Neutrophil (primary cell): ENCODE measurements at regions not wholly inside any gene's neighbourhood (a gene's known extent, or its start where the extent isn't known, plus 50 kb on each side); places are given as distances from the start of the nearest gene placed in this dataset.

Experiments
- H3K27ac ChIP-seq: fragments of 200-600 bp; sonication (generic); 2 replicates; pipeline ENCODE4 v1.5.1; 2016; ENCODE audit warnings: mild to moderate bottlenecking, moderate library complexity
- H3K27me3 ChIP-seq: fragments of 200-600 bp; sonication (generic); 2 replicates; pipeline ENCODE4 v1.6.0; 2016; ENCODE audit warnings: mild to moderate bottlenecking
- H3K36me3 ChIP-seq: fragments of 200-600 bp; sonication (generic); 2 replicates; pipeline ENCODE4 v1.5.1; 2017
- H3K4me1 ChIP-seq, 2 experiments: fragments of 200-600 bp in 1 of 2; sonication (generic) in 1 of 2; 1 replicate in 1 of 2; 2 replicates in 1 of 2; pipeline versions ENCODE4 v1.5.1 to v1.6.1; 2013 to 2016; ENCODE audit warnings: low read depth in 1 of 2, low read length in 1 of 2, mild to moderate bottlenecking in 1 of 2, moderate library complexity in 1 of 2; ENCODE audit not compliant: control insufficient read depth in 1 of 2, insufficient read depth in 1 of 2
- H3K4me3 ChIP-seq, 2 experiments: fragments of 200-600 bp in 1 of 2; sonication (generic) in 1 of 2; 1 replicate in 1 of 2; 2 replicates in 1 of 2; pipeline ENCODE4 v1.5.1; 2013 to 2016; ENCODE audit warnings: low read depth in 1 of 2, low read length in 1 of 2, mild to moderate bottlenecking in 1 of 2, moderate library complexity in 1 of 2
- H3K9me3 ChIP-seq: fragments of 200-600 bp; sonication (generic); 2 replicates; pipeline ENCODE4 v1.5.1; 2016
- TF ChIP-seq, protein P1 (sequence below): fragments of 200-600 bp; sonication (generic); IDR thresholded peaks from 2 replicates; pipeline ENCODE4 v1.5.1; 2016; ENCODE audit warnings: antibody characterized with exemption

DNA sequence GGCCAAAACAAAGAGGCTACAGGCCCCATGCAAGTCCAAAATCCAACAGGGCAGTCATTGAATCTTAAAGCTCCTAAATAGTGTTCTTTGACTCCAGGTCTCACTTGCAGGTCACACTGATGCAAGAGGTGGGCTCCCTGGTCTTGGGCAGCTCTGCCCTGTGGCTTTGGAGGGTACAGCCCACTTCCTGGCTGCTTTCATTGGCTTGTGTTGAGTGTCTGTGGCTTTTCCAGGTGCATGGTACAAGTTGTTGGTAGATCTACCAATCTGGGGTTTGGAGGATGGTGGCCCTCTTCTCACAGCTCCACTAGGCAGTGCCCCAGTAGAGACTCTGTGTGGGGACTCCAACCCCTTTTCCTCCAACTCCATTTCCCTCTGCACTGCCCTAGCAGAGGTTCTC is 115.8 kb upstream of the ALKAL2 start:
- H3K27me3 ChIP-seq: no peaks in the 10 kb centered on the region
- TF ChIP-seq, protein P1, sequence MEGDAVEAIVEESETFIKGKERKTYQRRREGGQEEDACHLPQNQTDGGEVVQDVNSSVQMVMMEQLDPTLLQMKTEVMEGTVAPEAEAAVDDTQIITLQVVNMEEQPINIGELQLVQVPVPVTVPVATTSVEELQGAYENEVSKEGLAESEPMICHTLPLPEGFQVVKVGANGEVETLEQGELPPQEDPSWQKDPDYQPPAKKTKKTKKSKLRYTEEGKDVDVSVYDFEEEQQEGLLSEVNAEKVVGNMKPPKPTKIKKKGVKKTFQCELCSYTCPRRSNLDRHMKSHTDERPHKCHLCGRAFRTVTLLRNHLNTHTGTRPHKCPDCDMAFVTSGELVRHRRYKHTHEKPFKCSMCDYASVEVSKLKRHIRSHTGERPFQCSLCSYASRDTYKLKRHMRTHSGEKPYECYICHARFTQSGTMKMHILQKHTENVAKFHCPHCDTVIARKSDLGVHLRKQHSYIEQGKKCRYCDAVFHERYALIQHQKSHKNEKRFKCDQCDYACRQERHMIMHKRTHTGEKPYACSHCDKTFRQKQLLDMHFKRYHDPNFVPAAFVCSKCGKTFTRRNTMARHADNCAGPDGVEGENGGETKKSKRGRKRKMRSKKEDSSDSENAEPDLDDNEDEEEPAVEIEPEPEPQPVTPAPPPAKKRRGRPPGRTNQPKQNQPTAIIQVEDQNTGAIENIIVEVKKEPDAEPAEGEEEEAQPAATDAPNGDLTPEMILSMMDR: no peak
- H3K27ac ChIP-seq: no peak overlapping the region
- no peaks in the 10 kb centered on the region for H3K9me3 ChIP-seq
- H3K4me3 ChIP-seq: no peak overlapping the region
- H3K36me3 ChIP-seq: no peaks in the 10 kb centered on the region
- no peaks in the 10 kb centered on the region for H3K4me1 ChIP-seq

GRCh38 chr2:402721-403120 is 114.8 kb upstream of the ALKAL2 start:
- H3K4me3 ChIP-seq: no peak overlapping the region
- no peaks in the 10 kb centered on the region for H3K36me3 ChIP-seq
- no peak overlapping the region for H3K27ac ChIP-seq
- TF ChIP-seq, protein P1: no peak
- H3K9me3 ChIP-seq: no peaks in the 10 kb centered on the region
- no peaks in the 10 kb centered on the region for H3K27me3 ChIP-seq
- no peaks in the 10 kb centered on the region for H3K4me1 ChIP-seq

- TF ChIP-seq, protein P1: no peak
- no peak overlapping the region for H3K4me3 ChIP-seq
- no peaks in the 10 kb centered on the region for H3K4me1 ChIP-seq
Measured at GRCh38 chr2:402206-402605, 114.3 kb upstream of the ALKAL2 start.

DNA sequence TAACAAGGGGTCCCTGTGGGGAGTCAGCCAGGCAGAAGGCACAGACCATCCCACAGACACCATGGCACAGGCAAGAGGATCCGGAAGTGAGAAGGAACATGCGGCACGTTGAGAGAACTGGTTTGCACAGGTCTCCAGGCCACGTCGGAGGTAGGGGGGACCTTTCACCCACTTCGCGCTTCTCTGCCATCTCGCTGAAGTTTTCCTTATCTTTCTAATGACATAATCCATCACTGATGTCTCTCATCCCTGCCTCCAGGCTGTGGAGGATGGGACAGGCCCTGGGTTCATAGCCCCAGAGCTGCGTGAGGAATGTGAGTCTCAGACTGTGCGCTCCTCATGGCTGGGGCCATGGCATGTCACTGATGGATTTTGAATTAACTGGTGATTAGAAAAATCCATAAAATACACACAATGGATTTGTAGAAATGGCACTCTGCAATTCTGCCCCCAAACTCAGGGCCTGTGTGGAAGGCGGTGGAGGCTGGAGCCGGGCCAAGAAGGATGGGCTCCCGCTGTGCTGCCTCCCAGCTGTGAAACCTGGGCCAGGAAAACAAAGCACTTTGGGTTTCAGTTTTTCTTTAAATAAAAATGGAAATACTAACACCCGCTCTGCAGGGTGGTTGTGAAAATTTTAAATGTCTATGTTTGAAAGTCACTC is 113.3 kb upstream of the ALKAL2 start:
- H3K36me3 ChIP-seq: no peaks in the 10 kb centered on the region
- H3K27ac ChIP-seq: no peak overlapping the region
- TF ChIP-seq, protein P1: no peak
- H3K27me3 ChIP-seq: no peaks in the 10 kb centered on the region
- H3K4me3 ChIP-seq: no peak overlapping the region
- H3K9me3 ChIP-seq: no peaks in the 10 kb centered on the region
- no peaks in the 10 kb centered on the region for H3K4me1 ChIP-seq

More at GRCh38 chr2:402206-402605, 114.3 kb upstream of the ALKAL2 start:
- Histone ChIP-seq H3K27ac (no peak overlapping the region), H3K9me3 (no peaks in the 10 kb centered on the region), H3K27me3 (no peaks in the 10 kb centered on the region), H3K36me3 (no peaks in the 10 kb centered on the region)

DNA sequence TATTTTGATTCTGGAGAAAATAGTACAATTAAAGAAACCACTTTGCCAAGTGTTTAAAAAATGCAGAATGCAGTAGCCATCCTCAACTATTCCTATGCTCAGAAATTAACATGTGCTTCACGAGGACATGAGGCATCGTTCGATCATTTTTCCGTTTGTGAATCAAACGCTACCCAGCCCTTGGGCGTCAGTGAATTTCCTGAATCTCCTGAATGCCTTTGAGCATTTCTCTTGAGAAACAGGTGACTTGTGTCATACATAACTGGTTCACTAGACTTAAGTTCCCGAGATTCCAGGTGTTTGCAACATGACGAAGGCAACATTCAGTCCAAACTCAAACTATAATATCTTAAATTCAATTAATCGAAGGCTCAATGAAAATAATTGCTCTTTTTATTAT is 110.0 kb upstream of the ALKAL2 start:
- Histone ChIP-seq H3K9me3 (no peaks in the 10 kb centered on the region), H3K36me3 (no peaks in the 10 kb centered on the region), H3K27me3 (no peaks in the 10 kb centered on the region), H3K4me1 (no peaks in the 10 kb centered on the region), H3K27ac (no peak overlapping the region), H3K4me3 (no peak overlapping the region)
- TF ChIP-seq, protein P1: no peak
